Stimulated activated CD4-positive, alpha-beta T cell treated with anti-CD3 and anti-CD28 coated beads, Interleukin-12 subunit alpha, Interleukin-12 subunit beta, amount 100 ng/mL, for 4 hours (primary cell): ENCODE measurements at regions not wholly inside any gene's neighbourhood (a gene's known extent, or its start where the extent isn't known, plus 50 kb on each side); places are given as distances from the start of the nearest gene placed in this dataset.
"Not testable (repeated sequence)": the region's sequence is repeated elsewhere in the genome, so short reads cannot be mapped to it uniquely, and the experiment has no call there.

Source experiments
- DNase-seq: peaks from one replicate; pipeline ENCODE4 v3.0.0-alpha.2; 2020

GRCh38 chr10:117754770-117755658 lies 212.5 kb downstream of the EMX2 start:
- no peak for DNase-seq

- no peak for DNase-seq
Measured at GRCh38 chr10:117755659-117756014, 213.1 kb downstream of the EMX2 start.

GRCh38 chr10:117757086-117757720 lies 214.7 kb downstream of the EMX2 start:
- no peak for DNase-seq

- no peak for DNase-seq
Measured at GRCh38 chr10:117759266-117759665, 216.7 kb downstream of the EMX2 start.

GRCh38 chr10:117761695-117762094 lies 219.1 kb downstream of the EMX2 start:
- no peak for DNase-seq

GRCh38 chr10:117762126-117762818 lies 219.7 kb downstream of the EMX2 start:
- DNase-seq, result no peak

GRCh38 chr10:117762819-117763172 lies 220.2 kb downstream of the EMX2 start:
- no peak for DNase-seq

- no peak for DNase-seq
Measured at GRCh38 chr10:117763528-117763927, 221.0 kb downstream of the EMX2 start.

GRCh38 chr10:117768333-117769042 lies 225.9 kb downstream of the EMX2 start:
- no peak for DNase-seq

- no peak for DNase-seq
Measured at GRCh38 chr10:117775526-117775925, 233.0 kb downstream of the EMX2 start.

- not testable (repeated sequence) for DNase-seq
Measured at GRCh38 chr10:117777222-117777621, 234.7 kb downstream of the EMX2 start.

GRCh38 chr10:117778241-117778640 lies 235.7 kb downstream of the EMX2 start:
- no peak for DNase-seq

GRCh38 chr10:117780411-117780810 lies 237.9 kb downstream of the EMX2 start:
- DNase-seq, result no peak

GRCh38 chr10:117781216-117781831 lies 238.8 kb downstream of the EMX2 start:
- no peak for DNase-seq

GRCh38 chr10:117782276-117782675 lies 239.7 kb downstream of the EMX2 start:
- no peak for DNase-seq

GRCh38 chr10:117783698-117784395 lies 241.3 kb downstream of the EMX2 start:
- DNase-seq, result no peak

GRCh38 chr10:117784776-117785175 lies 242.2 kb downstream of the EMX2 start:
- DNase-seq, result no peak

GRCh38 chr10:117788911-117789310 lies 246.4 kb downstream of the EMX2 start:
- DNase-seq, result no peak

- no peak for DNase-seq
Measured at GRCh38 chr10:117790179-117790578, 247.6 kb downstream of the EMX2 start.

GRCh38 chr10:117790621-117791020 lies 248.1 kb downstream of the EMX2 start:
- DNase-seq, result no peak

GRCh38 chr10:117792214-117792613 lies 249.7 kb downstream of the EMX2 start:
- no peak for DNase-seq

- DNase-seq, result no peak
Measured at GRCh38 chr10:117796130-117796745, 250.5 kb downstream of the RAB11FIP2 start.
